ENCODE measurements at regions not wholly inside any gene's neighbourhood (a gene's known extent, or its start where the extent isn't known, plus 50 kb on each side); places are given as distances from the start of the nearest gene placed in this dataset.

GRCh38 chr1:87165177-87165576 lies 163.5 kb upstream of the LMO4 start:
- DNase-seq, result peak; percentile 3

GRCh38 chr1:87167157-87167789 lies 161.4 kb upstream of the LMO4 start:
- DNase-seq, result no peak

DNA sequence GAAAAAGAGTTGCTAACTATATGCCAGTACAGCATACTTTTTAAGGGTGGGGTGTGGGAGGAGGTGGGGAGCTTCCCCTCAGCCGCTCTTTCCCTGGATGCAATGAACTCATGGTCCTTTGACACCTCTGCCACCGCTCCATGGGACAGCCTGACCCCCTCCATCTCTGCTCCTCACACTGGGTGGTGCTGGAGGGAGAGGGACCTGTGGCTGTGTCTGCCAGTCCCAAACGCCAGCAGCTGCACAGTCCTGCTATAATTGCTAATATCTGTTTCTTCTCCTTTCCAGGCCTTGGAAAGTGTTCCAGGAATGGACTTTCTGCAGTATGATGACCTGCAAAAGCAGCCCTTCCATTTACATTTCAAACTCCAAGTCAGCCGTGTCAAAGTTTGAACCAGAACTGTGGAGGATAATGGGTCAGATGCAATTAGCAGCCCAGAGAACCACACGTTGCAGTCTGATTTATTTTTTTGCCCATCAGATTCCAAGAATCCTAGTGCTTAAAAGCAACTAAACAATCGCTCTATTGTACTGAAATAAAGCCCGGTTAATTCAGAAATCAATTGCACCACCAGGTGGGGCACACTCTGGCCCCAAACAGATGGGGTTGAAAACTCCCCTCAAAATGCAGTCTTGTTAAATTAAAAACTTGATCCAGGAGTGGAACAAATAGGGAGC lies 160.7 kb upstream of the LMO4 start:
- no peak for DNase-seq

- no peak for DNase-seq
Measured at GRCh38 chr1:87169263-87169910, 159.3 kb upstream of the LMO4 start.

DNA sequence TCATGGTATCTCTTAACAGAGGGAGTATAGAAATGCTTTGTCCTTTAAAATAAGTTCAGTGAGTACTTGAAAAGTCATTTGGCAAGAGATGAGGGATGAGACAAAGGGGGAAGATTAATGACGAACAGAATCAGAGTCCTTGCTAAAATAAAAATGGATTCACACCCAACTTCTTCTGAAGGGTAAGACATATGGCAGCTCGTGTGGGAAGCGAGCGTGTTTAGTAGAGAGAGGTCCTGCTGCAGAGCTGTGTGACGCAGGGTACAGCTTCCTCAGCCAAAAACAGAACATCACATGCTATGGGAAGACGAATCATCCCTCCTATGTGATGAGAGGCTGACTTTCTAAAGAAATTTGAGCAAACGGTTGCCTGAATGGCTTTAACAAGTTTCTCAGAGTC lies 158.5 kb upstream of the LMO4 start:
- DNase-seq, result peak; percentile 19

- peak; percentile 46 for DNase-seq
Measured at GRCh38 chr1:87170931-87171598, 157.6 kb upstream of the LMO4 start.

DNA sequence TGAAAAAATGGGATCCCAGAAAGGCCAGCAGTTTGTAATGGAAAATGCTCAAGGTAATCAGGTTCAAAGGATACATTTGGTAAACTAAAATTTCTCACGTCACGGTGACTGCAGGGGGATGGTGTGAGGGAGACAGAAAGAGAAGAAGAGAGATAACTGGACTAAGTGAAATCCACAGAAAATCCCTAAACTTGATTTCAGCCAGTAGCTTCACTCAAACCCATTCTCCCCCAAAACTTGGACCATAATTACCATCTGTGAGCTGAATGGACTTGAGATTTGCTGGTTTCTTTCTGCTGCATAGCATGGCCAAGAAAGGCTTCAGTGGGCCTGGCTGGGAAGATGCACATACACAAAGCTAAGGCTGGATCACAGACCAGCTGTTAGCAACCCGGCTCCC lies 155.4 kb upstream of the LMO4 start:
- no peak for DNase-seq

DNA sequence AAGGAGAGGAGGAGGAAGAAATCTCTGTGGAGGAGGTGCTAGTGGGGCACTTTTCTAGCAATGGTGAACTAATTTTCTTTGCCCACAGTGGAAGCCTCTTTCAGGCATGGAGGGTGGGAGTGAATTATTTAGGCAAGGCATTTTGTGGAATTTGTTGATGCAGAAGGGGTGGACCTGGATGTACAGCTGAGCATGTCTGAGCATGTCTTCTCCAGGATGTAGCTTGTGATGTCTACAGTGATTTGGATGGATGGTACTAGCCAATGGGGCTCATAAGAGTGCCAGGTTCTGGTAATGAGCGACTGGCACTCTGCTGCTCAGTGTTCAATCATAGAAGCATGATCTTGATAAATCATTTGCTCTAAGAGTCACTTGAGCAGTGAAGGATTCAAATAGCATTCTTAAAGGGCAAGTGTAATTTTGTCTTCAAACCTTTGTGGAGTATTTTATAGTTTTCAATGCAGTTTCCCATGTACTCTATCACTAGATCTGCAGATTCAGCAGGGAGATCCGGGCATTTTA lies 153.9 kb upstream of the LMO4 start:
- DNase-seq, result no peak

- no peak for DNase-seq
Measured at GRCh38 chr1:87176087-87176486, 152.6 kb upstream of the LMO4 start.

DNA sequence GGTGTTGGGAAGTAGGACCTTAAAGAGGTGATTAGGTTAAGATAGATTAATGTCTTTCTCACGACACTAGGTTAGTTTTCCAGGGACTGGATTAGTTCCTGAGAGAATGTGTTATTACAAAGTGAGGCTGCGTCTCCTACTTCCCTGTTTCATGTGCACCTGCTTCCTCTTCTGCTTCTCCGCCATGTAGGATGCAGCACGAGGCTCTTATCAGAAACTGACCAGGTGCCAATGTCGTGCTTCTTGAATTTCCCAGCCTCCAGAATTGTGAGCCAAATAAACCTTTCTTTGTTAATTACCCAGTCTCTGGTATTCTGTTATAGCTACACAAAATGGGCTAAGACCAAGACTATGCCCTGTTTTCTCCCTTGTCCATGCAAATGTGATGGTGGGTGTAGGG lies 152.2 kb upstream of the LMO4 start:
- no peak for DNase-seq

GRCh38 chr1:87178441-87178840 lies 150.2 kb upstream of the LMO4 start:
- DNase-seq, result no peak

DNA sequence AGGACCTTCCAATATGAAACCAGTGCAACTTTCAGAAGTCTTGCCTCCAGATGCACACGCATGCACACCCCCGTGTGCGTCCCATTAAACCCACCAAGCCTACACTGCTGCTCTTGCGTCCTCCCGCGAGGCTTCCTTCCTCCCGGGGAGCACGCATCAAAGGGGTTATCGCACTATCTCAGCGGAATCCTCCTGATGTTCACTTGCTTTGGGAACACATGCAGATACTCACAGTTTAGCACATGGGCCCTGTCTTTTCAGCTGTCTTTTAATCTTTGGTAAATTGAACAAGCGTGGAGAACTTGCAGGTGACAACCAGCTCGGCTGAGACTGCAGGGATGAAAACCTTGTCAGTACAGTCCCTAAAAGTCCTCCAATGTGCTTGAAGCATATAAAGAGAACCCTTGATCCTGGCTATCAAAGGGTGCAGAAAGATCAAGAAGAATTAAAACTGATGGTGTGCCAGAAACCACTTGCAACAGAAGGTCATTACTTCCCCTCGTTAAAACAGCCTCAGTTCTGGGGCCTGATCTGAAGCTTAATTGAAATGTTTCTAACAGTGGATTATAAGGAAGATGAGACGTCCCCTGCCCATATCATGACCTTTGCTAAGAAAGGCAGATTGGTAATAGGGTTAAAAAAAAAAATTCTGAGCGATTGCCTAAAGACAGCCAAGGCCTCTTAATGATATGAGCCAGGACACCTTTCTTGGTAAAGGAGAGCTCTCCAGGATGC lies 149.4 kb upstream of the LMO4 start:
- DNase-seq, result no peak

DNA sequence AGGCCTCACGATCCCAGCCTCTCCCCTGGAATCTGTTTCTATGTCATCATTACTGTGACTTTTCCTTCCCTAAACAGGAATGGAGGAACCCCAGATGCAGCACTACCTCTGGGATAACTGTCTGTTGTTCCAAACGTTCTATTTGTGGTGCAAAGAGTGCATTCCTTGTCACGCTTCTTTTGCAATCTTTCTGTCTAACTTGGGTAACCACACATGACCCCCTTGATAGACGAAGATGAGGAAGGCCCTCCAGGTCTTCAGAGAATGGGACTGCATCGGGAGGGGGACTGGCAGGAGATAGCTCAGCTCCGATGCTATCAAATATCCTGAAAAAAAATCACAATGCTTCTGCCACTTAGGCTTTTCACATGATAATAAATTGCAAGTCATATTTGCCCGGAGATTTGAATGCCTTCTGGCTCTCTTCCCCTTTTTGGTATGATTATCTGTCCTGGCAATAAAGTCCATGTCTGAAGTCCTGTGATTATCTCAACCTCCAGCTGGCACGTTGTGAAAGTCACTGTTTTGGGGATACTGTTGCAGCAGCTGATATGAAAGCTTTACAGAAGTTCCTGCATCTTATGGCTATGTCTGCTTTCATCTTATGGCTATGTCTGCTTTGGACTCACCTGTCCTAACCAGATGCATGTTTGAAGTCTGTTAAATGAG lies 148.7 kb upstream of the LMO4 start:
- DNase-seq, result no peak

GRCh38 chr1:87180682-87181081 lies 148.0 kb upstream of the LMO4 start:
- DNase-seq, result no peak

DNA sequence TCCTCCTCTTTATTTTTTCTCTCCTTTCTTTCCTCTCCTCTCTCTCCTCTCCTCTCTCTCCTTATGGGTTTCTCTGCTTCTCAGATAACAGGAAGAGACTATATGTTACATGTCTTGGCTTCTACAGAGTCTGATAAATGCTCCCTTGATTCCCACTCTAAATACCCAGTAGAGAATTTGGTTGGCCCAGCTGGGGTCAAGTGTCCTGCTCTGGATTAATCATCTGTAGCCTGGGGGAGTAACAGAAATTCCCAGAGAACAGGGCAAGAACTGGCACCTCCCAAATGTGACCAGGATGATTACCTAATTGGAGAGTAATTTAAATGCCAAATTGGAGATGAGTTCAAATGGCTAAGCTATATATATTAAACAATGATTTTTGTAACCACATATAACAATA lies 146.1 kb upstream of the LMO4 start:
- DNase-seq, result no peak

GRCh38 chr1:87185077-87185476 lies 143.6 kb upstream of the LMO4 start:
- no peak for DNase-seq

GRCh38 chr1:87186346-87186745 lies 142.3 kb upstream of the LMO4 start:
- no peak for DNase-seq

DNA sequence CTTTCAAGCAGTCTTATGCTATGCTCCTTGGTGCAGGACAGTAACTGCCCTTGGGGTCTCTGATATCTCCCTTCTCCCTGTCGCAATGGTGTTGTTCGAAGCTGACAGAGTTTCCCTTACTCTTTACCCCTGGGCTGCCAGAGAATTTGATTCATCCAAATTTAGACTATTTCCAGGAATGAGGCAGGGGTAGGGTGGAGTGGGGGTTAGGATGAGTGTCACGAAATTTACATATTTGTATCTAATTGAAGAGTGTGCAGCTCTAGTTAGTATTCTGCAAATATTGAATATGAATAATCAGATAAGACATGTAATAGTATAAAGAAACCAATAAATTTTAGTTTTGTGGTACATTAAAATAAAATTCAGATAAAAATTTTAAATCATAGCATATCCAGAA lies 140.0 kb upstream of the LMO4 start:
- no peak for DNase-seq

DNA sequence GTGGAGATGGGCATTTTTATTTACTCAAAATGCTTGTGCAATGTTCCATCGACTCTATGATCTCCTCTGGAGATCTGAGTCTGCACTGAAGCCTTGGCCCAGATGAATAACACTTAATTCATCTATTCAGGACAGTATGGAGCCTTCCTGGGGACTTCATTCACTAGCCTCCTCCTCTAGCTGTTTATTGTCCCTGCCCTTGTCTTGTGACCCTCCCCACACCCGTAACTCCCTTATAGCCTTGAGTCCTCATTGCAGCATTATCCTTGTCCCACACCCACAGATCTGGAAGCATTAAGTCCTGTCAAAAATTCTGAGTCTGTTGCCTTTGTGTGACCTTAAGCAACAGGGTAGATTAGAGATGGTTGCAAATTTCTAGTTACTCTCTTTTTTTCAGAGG lies 138.3 kb upstream of the LMO4 start:
- no peak for DNase-seq

DNA sequence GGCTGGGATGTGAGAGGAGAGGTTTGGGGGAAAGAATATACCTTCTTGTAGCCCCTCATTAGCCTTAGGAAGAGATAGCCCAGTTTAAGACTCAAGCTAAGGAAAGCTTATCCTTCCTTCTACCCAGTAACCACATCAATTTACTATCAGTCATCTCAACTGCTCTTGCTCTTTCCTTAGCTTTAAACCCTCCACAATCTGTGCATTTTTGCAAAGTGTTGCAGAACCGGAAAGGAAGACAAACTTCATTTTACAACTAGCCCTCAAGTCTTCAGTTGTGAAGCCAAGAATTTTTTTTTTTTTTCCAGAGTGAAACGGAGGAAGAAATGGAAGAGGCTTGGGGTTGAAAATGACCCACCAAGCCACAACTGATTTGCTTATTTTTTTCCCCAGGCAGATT lies 137.0 kb upstream of the LMO4 start:
- DNase-seq, result no peak

DNA sequence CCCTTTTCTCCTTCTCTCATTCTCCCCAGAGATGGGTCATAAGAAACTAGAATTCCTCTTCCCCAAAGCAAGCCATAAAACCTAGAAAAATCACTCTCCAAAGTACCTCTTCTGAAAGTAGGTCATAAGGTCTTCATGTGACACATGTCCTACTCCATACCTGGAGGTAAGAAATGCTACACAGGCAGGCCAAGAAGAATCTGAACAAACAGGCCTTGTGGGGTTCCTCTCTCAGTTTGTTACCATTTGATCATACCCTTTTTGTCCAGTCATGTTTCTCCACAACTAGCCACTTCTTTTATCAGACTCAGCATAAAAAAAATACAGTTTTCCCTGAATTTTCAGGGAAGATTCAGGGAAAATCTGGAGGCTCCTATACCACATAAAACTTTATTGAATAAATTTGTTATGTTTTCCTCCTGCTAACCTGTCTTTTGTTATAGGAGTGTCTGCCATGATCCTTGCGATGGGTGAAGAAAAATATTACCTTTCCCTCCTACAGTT lies 134.4 kb upstream of the LMO4 start:
- no peak for DNase-seq

DNA sequence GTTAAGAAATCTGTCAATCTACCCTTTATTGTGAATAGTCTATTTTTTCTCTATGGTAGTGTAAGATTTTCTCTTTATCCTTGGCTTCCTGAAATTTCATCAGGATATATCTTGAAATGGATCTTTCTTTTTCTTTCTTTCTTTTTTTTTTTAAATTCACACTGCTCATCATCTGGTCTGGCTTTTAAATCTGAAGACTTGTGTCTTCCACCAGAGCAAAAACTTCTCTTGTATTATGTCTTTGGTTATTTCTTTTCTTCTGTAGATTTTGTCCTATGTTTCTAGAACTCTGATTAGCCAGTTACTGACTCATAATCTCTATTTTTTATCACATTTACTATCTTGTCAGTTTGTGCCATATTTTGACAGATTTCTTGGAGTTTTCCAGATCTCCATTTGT lies 133.8 kb upstream of the LMO4 start:
- no peak for DNase-seq
